NB4 (cell line): ENCODE measurements at regions not wholly inside any gene's neighbourhood (a gene's known extent, or its start where the extent isn't known, plus 50 kb on each side); places are given as distances from the start of the nearest gene placed in this dataset.

Source experiments
- POLR2A ChIP-seq: IDR thresholded peaks from 2 replicates; pipeline ENCODE4 v1.6.1; 2011; ENCODE audit warnings: mild to moderate bottlenecking; ENCODE audit not compliant: insufficient read length; ENCODE audit errors: extremely low read depth
- TF ChIP-seq, protein P1 (sequence below): IDR thresholded peaks from one replicate; pipeline ENCODE4 v1.5.1; 2012; ENCODE audit warnings: low read depth, low read length
- TF ChIP-seq, protein P2 (sequence below): IDR thresholded peaks from 2 replicates; pipeline ENCODE4 v1.6.1; 2011; ENCODE audit warnings: low read depth, low read length

DNA sequence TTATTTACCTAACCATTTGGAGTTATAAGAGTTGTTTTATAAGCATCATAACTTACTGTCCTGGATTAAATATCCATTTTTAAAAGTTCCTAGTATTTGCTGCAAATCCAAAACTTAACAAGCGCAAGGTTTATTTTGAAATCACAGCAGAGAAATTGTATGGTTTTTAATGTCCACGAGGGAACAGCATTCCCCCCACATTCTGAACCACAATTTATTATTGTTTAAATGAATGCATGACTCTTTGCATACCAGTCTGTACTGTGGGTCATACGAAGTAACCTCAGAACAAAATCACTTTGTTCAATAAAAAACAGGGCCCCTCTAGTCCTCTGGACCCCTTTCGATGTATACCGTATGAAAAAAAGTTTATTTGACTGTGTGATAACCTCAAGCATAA, 75.9 kb downstream of the DACT1 start:
- TF ChIP-seq, protein P1, sequence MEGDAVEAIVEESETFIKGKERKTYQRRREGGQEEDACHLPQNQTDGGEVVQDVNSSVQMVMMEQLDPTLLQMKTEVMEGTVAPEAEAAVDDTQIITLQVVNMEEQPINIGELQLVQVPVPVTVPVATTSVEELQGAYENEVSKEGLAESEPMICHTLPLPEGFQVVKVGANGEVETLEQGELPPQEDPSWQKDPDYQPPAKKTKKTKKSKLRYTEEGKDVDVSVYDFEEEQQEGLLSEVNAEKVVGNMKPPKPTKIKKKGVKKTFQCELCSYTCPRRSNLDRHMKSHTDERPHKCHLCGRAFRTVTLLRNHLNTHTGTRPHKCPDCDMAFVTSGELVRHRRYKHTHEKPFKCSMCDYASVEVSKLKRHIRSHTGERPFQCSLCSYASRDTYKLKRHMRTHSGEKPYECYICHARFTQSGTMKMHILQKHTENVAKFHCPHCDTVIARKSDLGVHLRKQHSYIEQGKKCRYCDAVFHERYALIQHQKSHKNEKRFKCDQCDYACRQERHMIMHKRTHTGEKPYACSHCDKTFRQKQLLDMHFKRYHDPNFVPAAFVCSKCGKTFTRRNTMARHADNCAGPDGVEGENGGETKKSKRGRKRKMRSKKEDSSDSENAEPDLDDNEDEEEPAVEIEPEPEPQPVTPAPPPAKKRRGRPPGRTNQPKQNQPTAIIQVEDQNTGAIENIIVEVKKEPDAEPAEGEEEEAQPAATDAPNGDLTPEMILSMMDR = no peak
- no peak for TF ChIP-seq POLR2A
- TF ChIP-seq, protein P2, sequence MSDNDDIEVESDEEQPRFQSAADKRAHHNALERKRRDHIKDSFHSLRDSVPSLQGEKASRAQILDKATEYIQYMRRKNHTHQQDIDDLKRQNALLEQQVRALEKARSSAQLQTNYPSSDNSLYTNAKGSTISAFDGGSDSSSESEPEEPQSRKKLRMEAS = no peak
